Testis (tissue), 2 donors: ENCODE measurements at regions not wholly inside any gene's neighbourhood (a gene's known extent, or its start where the extent isn't known, plus 50 kb on each side); places are given as distances from the start of the nearest gene placed in this dataset.
A peak's percentile ranks its signal among the peaks of the same experiment; 100 is the strongest.

Source experiments
- DNase-seq: peaks from one replicate; pipeline ENCODE4 v3.0.0-alpha.2; 2019
- H3K27ac ChIP-seq, 2 donors: fragments of 200-600 bp; sonication (generic); one replicate each; pipeline ENCODE4 v1.5.1; 2019
- H3K27me3 ChIP-seq: fragments of 200-600 bp; sonication (generic); one replicate; pipeline ENCODE4 v1.5.1; 2019
- H3K36me3 ChIP-seq: fragments of 200-600 bp; sonication (generic); one replicate; pipeline ENCODE4 v1.5.1; 2017; ENCODE audit warnings: low read depth; ENCODE audit errors: missing control alignments
- H3K4me1 ChIP-seq: fragments of 200-600 bp; sonication (generic); one replicate; pipeline ENCODE4 v1.5.1; 2019
- H3K4me3 ChIP-seq, 2 donors: fragments of 200-600 bp; sonication (generic); one replicate each; pipeline ENCODE4 v1.5.1; 2017 to 2019
- H3K9me3 ChIP-seq: fragments of 200-600 bp; sonication (generic); one replicate; pipeline ENCODE4 v1.5.1; 2017
- POLR2A ChIP-seq: fragments of 450-650 bp; IDR thresholded peaks from one replicate; pipeline ENCODE4 v1.6.1; 2017; ENCODE audit warnings: antibody characterized with exemption, mild to moderate bottlenecking, moderate library complexity
- WGBS, 2 donors: methylation state at CpG; one replicate each; pipeline ENCODE4 v1.1.5; 2018; 5-methylcytosine and 5-hydroxymethylcytosine counted together
- intact Hi-C: fragments of 100-400 bp; cut with DNase I; formaldehyde crosslinking; loops from one replicate; pipeline ENCODE4 v1.15.1; 2023; ENCODE audit warnings: low total_unique reads
- TF ChIP-seq, protein P1 (sequence below), 3 experiments: fragments of 450-650 bp in 2 of 3; fragments of 200-600 bp in 1 of 3; sonication (generic) in 1 of 3; IDR thresholded peaks; one replicate each; pipeline ENCODE4 v1.5.1; 2016 to 2019; ENCODE audit warnings: antibody characterized with exemption in 3 of 3, mild to moderate bottlenecking in 2 of 3, moderate library complexity in 1 of 3

DNA sequence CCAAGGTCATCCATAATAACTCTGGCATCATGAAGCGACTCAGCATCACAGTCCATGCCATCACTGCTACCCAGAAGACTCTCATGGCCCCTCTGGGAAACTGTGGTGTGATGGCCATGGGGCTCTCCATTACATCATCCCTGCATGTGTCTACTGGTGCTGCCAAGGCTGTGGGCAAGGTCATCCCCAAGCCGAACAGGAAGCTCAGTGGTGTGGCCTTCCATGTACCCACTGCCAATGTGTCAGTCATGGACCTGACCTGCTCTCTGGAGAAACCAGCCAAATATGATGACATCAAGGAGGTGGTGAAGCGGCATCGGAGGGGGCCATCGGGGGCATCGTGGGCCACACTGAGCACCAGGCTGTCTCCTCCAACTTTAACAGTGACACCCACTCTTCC, 65.1 kb upstream of the ARHGAP29 start:
- DNase-seq = no peak
- no peak for TF ChIP-seq POLR2A
- TF ChIP-seq, protein P1, sequence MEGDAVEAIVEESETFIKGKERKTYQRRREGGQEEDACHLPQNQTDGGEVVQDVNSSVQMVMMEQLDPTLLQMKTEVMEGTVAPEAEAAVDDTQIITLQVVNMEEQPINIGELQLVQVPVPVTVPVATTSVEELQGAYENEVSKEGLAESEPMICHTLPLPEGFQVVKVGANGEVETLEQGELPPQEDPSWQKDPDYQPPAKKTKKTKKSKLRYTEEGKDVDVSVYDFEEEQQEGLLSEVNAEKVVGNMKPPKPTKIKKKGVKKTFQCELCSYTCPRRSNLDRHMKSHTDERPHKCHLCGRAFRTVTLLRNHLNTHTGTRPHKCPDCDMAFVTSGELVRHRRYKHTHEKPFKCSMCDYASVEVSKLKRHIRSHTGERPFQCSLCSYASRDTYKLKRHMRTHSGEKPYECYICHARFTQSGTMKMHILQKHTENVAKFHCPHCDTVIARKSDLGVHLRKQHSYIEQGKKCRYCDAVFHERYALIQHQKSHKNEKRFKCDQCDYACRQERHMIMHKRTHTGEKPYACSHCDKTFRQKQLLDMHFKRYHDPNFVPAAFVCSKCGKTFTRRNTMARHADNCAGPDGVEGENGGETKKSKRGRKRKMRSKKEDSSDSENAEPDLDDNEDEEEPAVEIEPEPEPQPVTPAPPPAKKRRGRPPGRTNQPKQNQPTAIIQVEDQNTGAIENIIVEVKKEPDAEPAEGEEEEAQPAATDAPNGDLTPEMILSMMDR (IDR thresholded peaks at IDR 0.05) = no peak
- Histone ChIP-seq H3K27me3 (no peaks in the 10 kb centered on the region), H3K4me1 (no peaks in the 10 kb centered on the region), H3K4me3 (no peak overlapping the region), H3K36me3 (no peaks in the 10 kb centered on the region), H3K27ac (no peak overlapping the region), H3K9me3 (no peaks in the 10 kb centered on the region)
- intact Hi-C loops = no loop called here
- 93 to 100% methylated on average over 6 of the region's 6 CpGs for WGBS, 2 donors

DNA sequence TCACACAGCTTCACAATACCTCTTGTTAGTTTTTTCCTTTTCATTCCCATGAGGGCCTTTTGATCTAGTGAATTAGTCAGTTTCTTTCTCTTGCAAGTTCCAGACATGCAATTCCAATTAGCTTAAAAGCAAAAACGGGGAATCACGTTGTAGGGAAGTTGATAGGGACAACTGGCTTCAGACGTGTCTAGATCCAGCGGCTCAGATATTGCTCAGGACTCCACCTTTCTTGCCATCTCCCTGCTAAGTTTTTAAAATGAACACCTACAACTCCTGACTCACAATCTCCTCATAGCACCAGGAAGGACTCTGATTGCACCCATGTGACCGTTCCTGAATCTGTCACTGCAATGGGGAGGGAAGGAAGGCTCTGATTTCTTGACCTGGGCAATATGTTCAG, 63.8 kb upstream of the ARHGAP29 start:
- no peak for DNase-seq
- no peaks in the 10 kb centered on the region for H3K36me3 ChIP-seq
- no peak overlapping the region for H3K27ac ChIP-seq
- H3K27me3 ChIP-seq = no peaks in the 10 kb centered on the region
- H3K4me3 ChIP-seq = no peak overlapping the region
- no peaks in the 10 kb centered on the region for H3K9me3 ChIP-seq
- no peaks in the 10 kb centered on the region for H3K4me1 ChIP-seq
- TF ChIP-seq, protein P1 (IDR thresholded peaks at IDR 0.05) = no peak
- no peak for TF ChIP-seq POLR2A
- intact Hi-C loops = no loop called here
- WGBS, 2 donors = 76 to 84% methylated on average over 5 of the region's 5 CpGs

DNA sequence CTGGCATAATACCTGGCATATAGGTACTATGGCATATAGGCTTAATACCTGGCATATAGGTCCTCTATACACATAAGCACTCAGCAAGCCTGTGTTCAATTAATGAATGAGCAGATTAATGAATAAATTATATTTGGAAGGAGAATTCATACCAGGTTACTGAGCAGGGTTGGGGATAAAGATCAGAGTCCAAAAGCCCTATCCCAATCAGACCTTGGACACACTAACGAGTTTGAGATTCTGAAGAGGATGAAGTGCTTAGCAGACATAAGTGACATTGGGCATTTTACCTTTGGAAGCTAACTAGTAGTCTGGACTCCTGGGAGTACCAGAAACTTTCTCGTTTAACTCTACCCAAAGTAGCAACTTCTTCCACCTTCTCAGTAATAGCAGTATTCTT, 63.3 kb upstream of the ARHGAP29 start:
- TF ChIP-seq, protein P1 (IDR thresholded peaks at IDR 0.05) = no peak
- no peak for TF ChIP-seq POLR2A
- H3K27me3 ChIP-seq = no peaks in the 10 kb centered on the region
- no peak overlapping the region for H3K27ac ChIP-seq
- no peak for DNase-seq
- H3K36me3 ChIP-seq = no peaks in the 10 kb centered on the region
- WGBS, 2 donors = 80 to 91% methylated on average over 2 of the region's 2 CpGs
- no peaks in the 10 kb centered on the region for H3K4me1 ChIP-seq
- H3K9me3 ChIP-seq = no peaks in the 10 kb centered on the region
- intact Hi-C loops = no loop called here
- H3K4me3 ChIP-seq = no peak overlapping the region

DNA sequence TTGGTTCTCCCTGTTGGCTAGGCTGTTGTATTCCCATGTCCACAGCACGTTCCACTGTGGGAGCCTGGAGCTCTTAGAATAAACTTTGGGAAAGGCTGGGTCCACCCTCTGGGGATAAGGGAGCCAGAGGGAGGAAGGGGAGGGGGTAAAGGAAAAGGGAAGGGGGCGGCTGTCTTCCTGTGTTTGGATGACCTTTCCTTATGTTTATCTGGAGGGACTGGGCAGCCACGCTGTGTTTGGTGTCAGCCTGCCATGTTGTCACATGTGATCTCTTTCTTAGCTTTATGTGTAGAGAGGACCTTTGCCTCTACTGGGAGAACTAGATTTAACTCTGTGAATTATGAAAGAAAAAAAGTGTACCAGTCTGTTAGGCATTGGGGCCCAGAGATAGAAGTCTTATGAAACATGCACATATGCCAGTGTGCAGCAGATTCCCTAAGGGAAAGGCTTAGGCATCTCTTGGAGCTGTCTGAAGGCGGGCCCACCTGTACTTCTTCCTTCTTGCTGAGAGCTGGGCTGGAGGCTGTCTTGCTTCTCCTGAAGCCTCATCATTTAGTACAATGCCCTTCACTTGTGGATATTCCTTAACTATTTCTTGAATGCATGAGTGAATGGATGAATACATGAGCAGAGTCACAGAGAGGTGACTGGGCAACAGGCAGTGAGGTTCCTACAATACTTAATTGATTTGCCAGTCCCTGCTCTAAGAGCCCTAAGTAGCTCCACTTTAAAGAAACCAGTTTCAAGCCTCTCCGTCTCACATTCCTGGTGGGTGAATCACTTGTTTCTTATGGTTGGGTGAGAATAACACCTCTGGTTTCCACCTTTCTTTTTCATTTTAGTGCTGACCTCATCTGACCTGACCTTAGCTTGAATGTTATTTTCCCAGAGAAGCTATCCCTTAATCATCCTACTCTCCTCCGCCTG, 62.5 kb upstream of the ARHGAP29 start:
- Histone ChIP-seq H3K27me3 (no peaks in the 10 kb centered on the region), H3K27ac (peak overlapping the region in 1 of 2 donors; percentile 25), H3K9me3 (no peaks in the 10 kb centered on the region), H3K4me1 (no peaks in the 10 kb centered on the region), H3K4me3 (no peak overlapping the region), H3K36me3 (no peaks in the 10 kb centered on the region)
- 73 to 77% methylated on average over 6 of the region's 6 CpGs for WGBS, 2 donors
- no peak for DNase-seq
- intact Hi-C loops = no loop called here
- TF ChIP-seq POLR2A = no peak
- TF ChIP-seq, protein P1 (IDR thresholded peaks at IDR 0.05) = no peak

DNA sequence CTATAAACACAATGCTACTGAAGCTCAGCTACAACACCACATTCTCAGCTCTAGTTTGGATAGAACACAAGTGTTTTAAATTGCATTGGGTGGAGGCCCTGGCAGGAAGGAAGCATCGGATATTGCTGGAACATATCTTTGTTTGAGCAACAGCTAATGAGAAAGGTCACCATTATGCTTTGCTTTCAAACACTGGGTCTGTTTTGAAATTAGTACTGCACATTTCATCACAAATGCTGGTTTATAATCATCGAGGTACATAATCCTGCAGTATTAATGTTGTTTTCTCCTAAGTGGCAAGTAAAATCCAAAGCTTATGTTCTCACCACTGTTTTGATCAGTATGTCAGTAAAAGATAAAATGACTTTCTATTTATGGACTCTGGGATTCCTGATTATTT, 61.5 kb upstream of the ARHGAP29 start:
- intact Hi-C loops = no loop called here
- no peaks in the 10 kb centered on the region for H3K36me3 ChIP-seq
- H3K4me1 ChIP-seq = no peaks in the 10 kb centered on the region
- no peak for TF ChIP-seq POLR2A
- TF ChIP-seq, protein P1 (IDR thresholded peaks at IDR 0.05) = no peak
- WGBS, 2 donors = 39 to 43% methylated on average over 2 of the region's 2 CpGs
- no peaks in the 10 kb centered on the region for H3K9me3 ChIP-seq
- no peak overlapping the region for H3K4me3 ChIP-seq
- peak; percentile 38 for DNase-seq
- no peaks in the 10 kb centered on the region for H3K27me3 ChIP-seq
- H3K27ac ChIP-seq = no peak overlapping the region
